GM23338 (cell line): ENCODE measurements at regions not wholly inside any gene's neighbourhood (a gene's known extent, or its start where the extent isn't known, plus 50 kb on each side); places are given as distances from the start of the nearest gene placed in this dataset.

Experiments used
- ATAC-seq: fragments of 200-7000 bp; cut with Tn5 transposase; 3 replicates; pipeline ENCODE4 v1.9.1; 2020
- DNase-seq: peaks from one replicate; pipeline ENCODE4 v3.0.0-alpha.2; 2015; ENCODE audit warnings: low spot score
- H2AFZ ChIP-seq: fragments of 200-600 bp; sonication (generic); 2 replicates; pipeline ENCODE4 v1.8.0; 2016; ENCODE audit warnings: antibody characterized with exemption, mild to moderate bottlenecking, moderate library complexity
- H3F3A ChIP-seq: fragments of 200-600 bp; sonication (generic); replicated peaks from 2 replicates; pipeline ENCODE4 v1.8.0; 2017; ENCODE audit warnings: antibody characterized with exemption, mixed run types, low read depth
- H3K27ac ChIP-seq: fragments of 200-600 bp; sonication (generic); 2 replicates; pipeline ENCODE4 v1.6.1; 2016; ENCODE audit warnings: low read depth
- H3K27me3 ChIP-seq: fragments of 200-600 bp; sonication (generic); 2 replicates; pipeline ENCODE4 v1.8.0; 2016; ENCODE audit warnings: mild to moderate bottlenecking, mixed run types, moderate library complexity; ENCODE audit not compliant: insufficient read depth
- H3K36me3 ChIP-seq: fragments of 200-600 bp; sonication (generic); 2 replicates; pipeline ENCODE4 v1.8.0; 2016; ENCODE audit warnings: mild to moderate bottlenecking; ENCODE audit not compliant: insufficient read depth
- H3K4me1 ChIP-seq: fragments of 200-600 bp; sonication (generic); 2 replicates; pipeline ENCODE4 v1.8.0; 2016; ENCODE audit warnings: mild to moderate bottlenecking, moderate library complexity; ENCODE audit not compliant: insufficient read depth
- H3K4me2 ChIP-seq: fragments of 200-600 bp; sonication (generic); 2 replicates; pipeline ENCODE4 v1.7.1; 2017; ENCODE audit warnings: mixed run types
- H3K4me3 ChIP-seq: fragments of 200-600 bp; sonication (generic); 2 replicates; pipeline ENCODE4 v1.6.1; 2016; ENCODE audit warnings: mixed run types
- H3K79me2 ChIP-seq: fragments of 200-600 bp; sonication (generic); replicated peaks from 2 replicates; pipeline ENCODE4 v1.8.0; 2017; ENCODE audit warnings: mild to moderate bottlenecking; ENCODE audit not compliant: insufficient read depth
- H3K9me2 ChIP-seq: fragments of 200-600 bp; sonication (generic); 2 replicates; pipeline ENCODE4 v1.8.0; 2017; ENCODE audit not compliant: insufficient read depth
- H4K20me1 ChIP-seq: fragments of 200-600 bp; sonication (generic); replicated peaks from 2 replicates; pipeline ENCODE4 v1.8.0; 2017; ENCODE audit warnings: mild to moderate bottlenecking; ENCODE audit not compliant: insufficient read depth
- H3K27ac Mint-ChIP-seq: 2 replicates; pipeline ENCODE4 v1.8.0; 2020; ENCODE audit warnings: inconsistent platforms, mild to moderate bottlenecking, moderate library complexity, mixed read lengths
- H3K27me3 Mint-ChIP-seq: 3 replicates; pipeline ENCODE4 v1.8.0; 2022; ENCODE audit warnings: low read depth, mild to moderate bottlenecking, moderate library complexity, mixed read lengths, inconsistent platforms; ENCODE audit not compliant: insufficient read depth, poor library complexity
- H3K36me3 Mint-ChIP-seq: 3 replicates; pipeline ENCODE4 v1.8.0; 2021; ENCODE audit warnings: low read depth, mild to moderate bottlenecking, inconsistent platforms, moderate library complexity, mixed read lengths
- H3K4me1 Mint-ChIP-seq: 3 replicates; pipeline ENCODE4 v1.8.0; 2020; ENCODE audit warnings: mild to moderate bottlenecking, inconsistent platforms, mixed read lengths
- H3K4me3 Mint-ChIP-seq: 3 replicates; pipeline ENCODE4 v1.8.0; 2021; ENCODE audit warnings: moderate library complexity, mild to moderate bottlenecking, inconsistent platforms, mixed read lengths
- H3K9me3 Mint-ChIP-seq: 3 replicates; pipeline ENCODE4 v1.8.0; 2020; ENCODE audit warnings: moderate library complexity, mild to moderate bottlenecking, inconsistent platforms, mixed read lengths
- CREB1 ChIP-seq: fragments of 250-450 bp; sonication (Bioruptor Pico); IDR thresholded peaks from 2 replicates; pipeline ENCODE4 v1.5.0; 2020; ENCODE audit warnings: low read depth, mild to moderate bottlenecking, moderate library complexity
- CTCF ChIP-seq, 2 experiments: fragments of 200-600 bp in 1 of 2; sonication (generic) in 1 of 2; conservative IDR thresholded peaks; 2 replicates each; pipeline versions ENCODE4 v1.5.1 to v1.6.1; 2016 to 2017; ENCODE audit warnings: antibody characterized with exemption in 2 of 2, low read depth in 2 of 2, mild to moderate bottlenecking in 2 of 2, moderate library complexity in 1 of 2
- ETS1 ChIP-seq: IDR thresholded peaks from 2 replicates; pipeline ENCODE4 v1.6.1; 2016; ENCODE audit warnings: antibody characterized with exemption
- EZH2phosphoT487 ChIP-seq: fragments of 200-600 bp; sonication (generic); IDR thresholded peaks from one replicate; pipeline ENCODE4 v1.8.1; 2018; ENCODE audit warnings: antibody characterized with exemption; ENCODE audit not compliant: unreplicated experiment
- JUNB ChIP-seq: IDR thresholded peaks from one replicate; pipeline ENCODE4 v1.6.1; 2016; ENCODE audit warnings: antibody characterized with exemption; ENCODE audit not compliant: unreplicated experiment
- NANOG ChIP-seq: IDR thresholded peaks from 2 replicates; pipeline ENCODE4 v1.6.1; 2016; ENCODE audit warnings: antibody characterized with exemption, borderline replicate concordance
- POLR2AphosphoS5 ChIP-seq: IDR thresholded peaks from 2 replicates; pipeline ENCODE4 v1.6.1; 2016; ENCODE audit warnings: antibody characterized with exemption, low read depth
- STAT1 ChIP-seq: IDR thresholded peaks from one replicate; pipeline ENCODE4 v1.6.1; 2016; ENCODE audit warnings: antibody characterized with exemption; ENCODE audit not compliant: unreplicated experiment
- ZNF114 ChIP-seq: fragments of 250-450 bp; sonication (Bioruptor Pico); IDR thresholded peaks from 2 replicates; pipeline ENCODE4 v1.5.0; 2020; ENCODE audit warnings: mild to moderate bottlenecking, moderate library complexity
- ZNF331 ChIP-seq: fragments of 250-450 bp; sonication (Bioruptor Pico); IDR thresholded peaks from 2 replicates; pipeline ENCODE4 v1.5.0; 2020; ENCODE audit warnings: low read depth, mild to moderate bottlenecking, moderate library complexity
- TF ChIP-seq, protein P1 (sequence below): IDR thresholded peaks from one replicate; pipeline ENCODE4 v1.6.1; 2018; ENCODE audit warnings: antibody characterized with exemption; ENCODE audit not compliant: unreplicated experiment
- TF ChIP-seq, protein P2 (sequence below): fragments of 250-450 bp; sonication (Bioruptor Pico); IDR thresholded peaks from 2 replicates; pipeline ENCODE4 v1.5.0; 2020; ENCODE audit warnings: mild to moderate bottlenecking, moderate library complexity

DNA sequence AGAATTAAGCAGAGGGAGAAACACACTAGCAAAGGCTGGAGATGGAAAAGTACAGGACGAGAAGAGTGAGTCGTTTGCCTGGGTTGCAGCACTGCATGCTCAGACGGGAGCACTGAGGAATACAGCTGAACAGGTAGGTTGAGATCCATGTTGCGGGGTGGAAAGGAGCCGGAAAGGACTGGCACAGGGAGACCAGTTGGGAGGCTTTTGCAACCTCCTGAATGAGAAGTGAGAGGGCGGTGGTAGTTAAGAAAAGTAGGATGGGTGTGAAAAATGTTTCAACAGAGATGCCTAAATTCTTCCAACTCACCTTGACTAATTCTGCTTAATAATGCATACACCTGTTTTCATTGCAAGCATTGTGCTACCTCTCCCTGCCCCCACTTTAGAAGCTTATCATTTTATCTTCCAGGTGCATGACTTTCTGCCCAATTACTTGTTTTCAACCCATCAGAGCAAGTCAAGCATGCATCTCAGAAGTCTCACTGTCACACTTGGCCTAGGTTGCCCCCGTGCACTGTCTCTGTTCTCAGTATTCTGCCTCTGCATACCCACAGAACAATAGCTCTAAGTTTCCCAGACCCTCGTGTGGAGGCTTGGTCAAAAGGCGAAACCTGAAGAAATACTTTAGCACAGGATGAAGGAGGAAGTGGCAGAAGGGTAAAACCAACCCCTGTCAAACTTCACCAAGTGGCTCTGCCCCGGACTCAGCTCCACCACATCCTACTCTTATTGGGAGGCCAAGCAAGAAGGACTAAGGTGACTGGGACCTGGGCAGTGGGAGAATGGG lies 199.3 kb upstream of the BCL6 start (continued):
- TF ChIP-seq, protein P1, sequence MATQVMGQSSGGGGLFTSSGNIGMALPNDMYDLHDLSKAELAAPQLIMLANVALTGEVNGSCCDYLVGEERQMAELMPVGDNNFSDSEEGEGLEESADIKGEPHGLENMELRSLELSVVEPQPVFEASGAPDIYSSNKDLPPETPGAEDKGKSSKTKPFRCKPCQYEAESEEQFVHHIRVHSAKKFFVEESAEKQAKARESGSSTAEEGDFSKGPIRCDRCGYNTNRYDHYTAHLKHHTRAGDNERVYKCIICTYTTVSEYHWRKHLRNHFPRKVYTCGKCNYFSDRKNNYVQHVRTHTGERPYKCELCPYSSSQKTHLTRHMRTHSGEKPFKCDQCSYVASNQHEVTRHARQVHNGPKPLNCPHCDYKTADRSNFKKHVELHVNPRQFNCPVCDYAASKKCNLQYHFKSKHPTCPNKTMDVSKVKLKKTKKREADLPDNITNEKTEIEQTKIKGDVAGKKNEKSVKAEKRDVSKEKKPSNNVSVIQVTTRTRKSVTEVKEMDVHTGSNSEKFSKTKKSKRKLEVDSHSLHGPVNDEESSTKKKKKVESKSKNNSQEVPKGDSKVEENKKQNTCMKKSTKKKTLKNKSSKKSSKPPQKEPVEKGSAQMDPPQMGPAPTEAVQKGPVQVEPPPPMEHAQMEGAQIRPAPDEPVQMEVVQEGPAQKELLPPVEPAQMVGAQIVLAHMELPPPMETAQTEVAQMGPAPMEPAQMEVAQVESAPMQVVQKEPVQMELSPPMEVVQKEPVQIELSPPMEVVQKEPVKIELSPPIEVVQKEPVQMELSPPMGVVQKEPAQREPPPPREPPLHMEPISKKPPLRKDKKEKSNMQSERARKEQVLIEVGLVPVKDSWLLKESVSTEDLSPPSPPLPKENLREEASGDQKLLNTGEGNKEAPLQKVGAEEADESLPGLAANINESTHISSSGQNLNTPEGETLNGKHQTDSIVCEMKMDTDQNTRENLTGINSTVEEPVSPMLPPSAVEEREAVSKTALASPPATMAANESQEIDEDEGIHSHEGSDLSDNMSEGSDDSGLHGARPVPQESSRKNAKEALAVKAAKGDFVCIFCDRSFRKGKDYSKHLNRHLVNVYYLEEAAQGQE, result no peak
- TF ChIP-seq STAT1, result no peak
- TF ChIP-seq CREB1 (CRISPR knock-in tag), result no peak
- no peak for TF ChIP-seq EZH2phosphoT487
- no peak for TF ChIP-seq CTCF (conservative IDR thresholded peaks at IDR 0.05; ENCODE audit: low read depth in 2 of 2)
- no peak for TF ChIP-seq POLR2AphosphoS5
- no peak for TF ChIP-seq ZNF331 (CRISPR knock-in tag)
- no peak for TF ChIP-seq ETS1
- TF ChIP-seq NANOG, result no peak
- TF ChIP-seq JUNB, result no peak

DNA sequence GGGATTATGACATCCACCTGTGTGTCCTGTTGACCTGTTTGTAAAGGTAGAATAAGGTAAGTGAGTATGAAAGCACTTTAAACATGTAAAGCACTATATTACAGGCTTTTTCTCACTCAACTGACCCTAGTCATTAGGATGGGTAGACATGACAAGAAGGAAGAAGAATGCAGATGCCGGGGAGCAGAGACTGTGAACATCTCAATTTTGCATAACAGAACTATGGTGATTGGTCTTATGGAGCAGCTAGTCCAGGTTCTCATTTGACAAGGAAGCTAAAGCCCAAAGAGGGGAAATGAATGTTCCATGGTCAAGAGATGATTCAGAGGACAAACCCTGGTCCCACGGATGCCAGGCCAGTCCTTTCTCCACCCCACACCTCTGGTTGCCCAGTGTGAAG lies 200.1 kb upstream of the BCL6 start:
- Histone ChIP-seq H3K79me2 (no peaks in the 10 kb centered on the region), H2AFZ (no peak overlapping the region; the same call in 1 of the 2 replicates), H3K4me1 (peaks cover 8% of the 10 kb centered on the region), H3K27me3 (no peaks in the 10 kb centered on the region), H3K9me2 (0 out of 2 replicates have a peak, but pooled peaks cover 2% of the 10 kb centered on the region), H3F3A (no peaks in the 10 kb centered on the region), H3K36me3 (no peaks in the 10 kb centered on the region), H3K4me3 (no peak overlapping the region), H3K27ac (no peak overlapping the region), H3K4me2 (no peak overlapping the region), H4K20me1 (no peaks in the 10 kb centered on the region)
- Mint-ChIP-seq H3K27me3 (peaks cover 4% of the 10 kb centered on the region), H3K4me3 (no peak overlapping the region), H3K9me3 (no peaks in the 10 kb centered on the region), H3K4me1 (no peaks in the 10 kb centered on the region; the same call in 2 of the 3 replicates), H3K36me3 (no peaks in the 10 kb centered on the region), H3K27ac (no peak overlapping the region)
- DNase-seq (no peak), ATAC-seq (no peak)
- TF ChIP-seq ZNF114 (CRISPR knock-in tag) (no peak), STAT1 (no peak), POLR2AphosphoS5 (no peak), CREB1 (CRISPR knock-in tag) (no peak), EZH2phosphoT487 (no peak), JUNB (no peak), NANOG (no peak)
- TF ChIP-seq, protein P2, sequence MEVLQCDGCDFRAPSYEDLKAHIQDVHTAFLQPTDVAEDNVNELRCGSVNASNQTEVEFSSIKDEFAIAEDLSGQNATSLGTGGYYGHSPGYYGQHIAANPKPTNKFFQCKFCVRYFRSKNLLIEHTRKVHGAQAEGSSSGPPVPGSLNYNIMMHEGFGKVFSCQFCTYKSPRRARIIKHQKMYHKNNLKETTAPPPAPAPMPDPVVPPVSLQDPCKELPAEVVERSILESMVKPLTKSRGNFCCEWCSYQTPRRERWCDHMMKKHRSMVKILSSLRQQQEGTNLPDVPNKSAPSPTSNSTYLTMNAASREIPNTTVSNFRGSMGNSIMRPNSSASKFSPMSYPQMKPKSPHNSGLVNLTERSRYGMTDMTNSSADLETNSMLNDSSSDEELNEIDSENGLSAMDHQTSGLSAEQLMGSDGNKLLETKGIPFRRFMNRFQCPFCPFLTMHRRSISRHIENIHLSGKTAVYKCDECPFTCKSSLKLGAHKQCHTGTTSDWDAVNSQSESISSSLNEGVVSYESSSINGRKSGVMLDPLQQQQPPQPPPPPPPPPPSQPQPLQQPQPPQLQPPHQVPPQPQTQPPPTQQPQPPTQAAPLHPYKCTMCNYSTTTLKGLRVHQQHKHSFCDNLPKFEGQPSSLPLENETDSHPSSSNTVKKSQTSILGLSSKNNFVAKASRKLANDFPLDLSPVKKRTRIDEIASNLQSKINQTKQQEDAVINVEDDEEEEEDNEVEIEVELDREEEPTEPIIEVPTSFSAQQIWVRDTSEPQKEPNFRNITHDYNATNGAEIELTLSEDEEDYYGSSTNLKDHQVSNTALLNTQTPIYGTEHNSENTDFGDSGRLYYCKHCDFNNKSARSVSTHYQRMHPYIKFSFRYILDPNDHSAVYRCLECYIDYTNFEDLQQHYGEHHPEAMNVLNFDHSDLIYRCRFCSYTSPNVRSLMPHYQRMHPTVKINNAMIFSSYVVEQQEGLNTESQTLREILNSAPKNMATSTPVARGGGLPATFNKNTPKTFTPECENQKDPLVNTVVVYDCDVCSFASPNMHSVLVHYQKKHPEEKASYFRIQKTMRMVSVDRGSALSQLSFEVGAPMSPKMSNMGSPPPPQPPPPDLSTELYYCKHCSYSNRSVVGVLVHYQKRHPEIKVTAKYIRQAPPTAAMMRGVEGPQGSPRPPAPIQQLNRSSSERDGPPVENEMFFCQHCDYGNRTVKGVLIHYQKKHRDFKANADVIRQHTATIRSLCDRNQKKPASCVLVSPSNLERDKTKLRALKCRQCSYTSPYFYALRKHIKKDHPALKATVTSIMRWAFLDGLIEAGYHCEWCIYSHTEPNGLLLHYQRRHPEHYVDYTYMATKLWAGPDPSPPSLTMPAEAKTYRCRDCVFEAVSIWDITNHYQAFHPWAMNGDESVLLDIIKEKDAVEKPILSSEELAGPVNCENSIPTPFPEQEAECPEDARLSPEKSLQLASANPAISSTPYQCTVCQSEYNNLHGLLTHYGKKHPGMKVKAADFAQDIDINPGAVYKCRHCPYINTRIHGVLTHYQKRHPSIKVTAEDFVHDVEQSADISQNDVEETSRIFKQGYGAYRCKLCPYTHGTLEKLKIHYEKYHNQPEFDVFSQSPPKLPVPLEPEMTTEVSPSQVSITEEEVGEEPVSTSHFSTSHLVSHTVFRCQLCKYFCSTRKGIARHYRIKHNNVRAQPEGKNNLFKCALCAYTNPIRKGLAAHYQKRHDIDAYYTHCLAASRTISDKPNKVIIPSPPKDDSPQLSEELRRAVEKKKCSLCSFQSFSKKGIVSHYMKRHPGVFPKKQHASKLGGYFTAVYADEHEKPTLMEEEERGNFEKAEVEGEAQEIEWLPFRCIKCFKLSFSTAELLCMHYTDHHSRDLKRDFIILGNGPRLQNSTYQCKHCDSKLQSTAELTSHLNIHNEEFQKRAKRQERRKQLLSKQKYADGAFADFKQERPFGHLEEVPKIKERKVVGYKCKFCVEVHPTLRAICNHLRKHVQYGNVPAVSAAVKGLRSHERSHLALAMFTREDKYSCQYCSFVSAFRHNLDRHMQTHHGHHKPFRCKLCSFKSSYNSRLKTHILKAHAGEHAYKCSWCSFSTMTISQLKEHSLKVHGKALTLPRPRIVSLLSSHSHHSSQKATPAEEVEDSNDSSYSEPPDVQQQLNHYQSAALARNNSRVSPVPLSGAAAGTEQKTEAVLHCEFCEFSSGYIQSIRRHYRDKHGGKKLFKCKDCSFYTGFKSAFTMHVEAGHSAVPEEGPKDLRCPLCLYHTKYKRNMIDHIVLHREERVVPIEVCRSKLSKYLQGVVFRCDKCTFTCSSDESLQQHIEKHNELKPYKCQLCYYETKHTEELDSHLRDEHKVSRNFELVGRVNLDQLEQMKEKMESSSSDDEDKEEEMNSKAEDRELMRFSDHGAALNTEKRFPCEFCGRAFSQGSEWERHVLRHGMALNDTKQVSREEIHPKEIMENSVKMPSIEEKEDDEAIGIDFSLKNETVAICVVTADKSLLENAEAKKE (CRISPR knock-in tag), result no peak
